ENCODE measurements at regions not wholly inside any gene's neighbourhood (a gene's known extent, or its start where the extent isn't known, plus 50 kb on each side); places are given as distances from the start of the nearest gene placed in this dataset.

DNA sequence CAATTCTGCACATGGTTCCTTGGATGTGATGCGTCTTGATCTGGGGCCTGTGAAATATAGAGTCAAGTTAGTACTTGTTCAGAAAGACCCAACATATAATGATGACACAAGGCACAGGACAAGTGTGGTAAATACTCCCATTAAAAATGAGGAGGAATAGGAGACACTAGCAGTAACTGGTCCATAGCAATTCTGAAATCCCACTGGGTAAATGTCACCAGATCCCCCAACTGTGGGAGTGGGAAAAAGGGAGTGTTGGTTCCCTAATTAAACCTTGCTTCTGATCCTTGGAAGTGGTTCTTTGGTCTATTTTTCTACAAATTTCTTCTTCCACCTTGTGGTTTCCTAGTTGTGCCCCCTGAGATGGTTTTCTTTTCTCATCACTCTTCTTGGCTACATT is 62.5 kb upstream of the NRP1 start:
- no peak for DNase-seq

DNA sequence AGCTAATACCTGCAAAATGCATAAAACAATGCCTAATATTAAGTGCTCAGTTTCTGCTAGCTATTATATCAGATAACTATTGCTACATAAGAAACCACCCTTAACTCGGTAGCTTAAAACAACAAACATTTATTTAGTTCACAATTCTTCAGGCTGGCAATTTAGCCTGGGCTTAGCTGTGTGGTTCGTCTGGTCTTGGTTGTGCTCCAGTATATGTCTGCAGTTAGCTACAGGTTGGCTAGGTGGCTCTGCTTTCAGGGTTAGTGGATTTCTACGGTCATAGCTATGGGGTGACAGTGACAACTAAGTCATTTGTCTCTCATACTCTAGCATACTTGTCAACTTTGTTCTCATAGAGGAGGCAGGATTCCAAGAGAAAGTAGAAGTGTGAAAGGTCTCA is 61.8 kb upstream of the NRP1 start:
- DNase-seq, result no peak

DNA sequence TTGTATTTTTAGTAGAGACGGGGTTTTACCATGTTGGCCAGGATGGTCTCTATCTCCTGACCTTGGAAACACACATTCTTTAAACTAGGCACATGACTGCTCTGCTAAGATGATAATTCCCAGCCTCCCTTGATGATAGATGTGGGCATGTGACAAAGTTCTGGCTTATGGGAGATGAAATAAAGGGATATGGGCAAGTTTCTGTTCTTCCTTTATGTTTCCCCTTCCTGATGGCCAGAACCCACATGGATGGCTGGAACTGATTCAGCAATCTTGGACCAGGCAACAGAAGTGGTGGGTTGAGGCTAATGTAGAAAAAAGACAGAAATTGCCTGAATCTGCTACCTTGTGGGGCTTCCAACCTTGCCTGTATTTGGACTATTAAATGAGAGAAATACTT is 60.7 kb upstream of the NRP1 start:
- no peak for DNase-seq

DNA sequence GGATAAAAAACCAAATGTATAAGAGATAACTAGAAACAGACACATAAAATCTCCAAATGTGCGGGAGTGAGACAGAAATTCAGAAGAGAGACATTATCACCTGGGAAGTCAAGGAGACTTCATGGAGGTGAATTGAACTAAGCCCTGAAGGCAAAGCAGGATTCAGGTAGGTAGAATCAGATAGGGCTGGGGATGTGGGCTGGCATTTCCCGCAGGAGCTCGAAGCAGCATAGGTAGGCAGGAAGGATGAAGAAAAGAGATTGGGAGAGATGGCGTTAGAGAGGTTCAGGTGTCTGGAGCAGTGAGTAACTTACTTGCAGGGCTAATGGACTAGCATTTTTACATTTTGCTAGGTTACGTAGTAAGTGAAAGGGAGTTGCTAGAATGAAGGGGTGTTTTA is 58.2 kb upstream of the NRP1 start:
- DNase-seq, result no peak

DNA sequence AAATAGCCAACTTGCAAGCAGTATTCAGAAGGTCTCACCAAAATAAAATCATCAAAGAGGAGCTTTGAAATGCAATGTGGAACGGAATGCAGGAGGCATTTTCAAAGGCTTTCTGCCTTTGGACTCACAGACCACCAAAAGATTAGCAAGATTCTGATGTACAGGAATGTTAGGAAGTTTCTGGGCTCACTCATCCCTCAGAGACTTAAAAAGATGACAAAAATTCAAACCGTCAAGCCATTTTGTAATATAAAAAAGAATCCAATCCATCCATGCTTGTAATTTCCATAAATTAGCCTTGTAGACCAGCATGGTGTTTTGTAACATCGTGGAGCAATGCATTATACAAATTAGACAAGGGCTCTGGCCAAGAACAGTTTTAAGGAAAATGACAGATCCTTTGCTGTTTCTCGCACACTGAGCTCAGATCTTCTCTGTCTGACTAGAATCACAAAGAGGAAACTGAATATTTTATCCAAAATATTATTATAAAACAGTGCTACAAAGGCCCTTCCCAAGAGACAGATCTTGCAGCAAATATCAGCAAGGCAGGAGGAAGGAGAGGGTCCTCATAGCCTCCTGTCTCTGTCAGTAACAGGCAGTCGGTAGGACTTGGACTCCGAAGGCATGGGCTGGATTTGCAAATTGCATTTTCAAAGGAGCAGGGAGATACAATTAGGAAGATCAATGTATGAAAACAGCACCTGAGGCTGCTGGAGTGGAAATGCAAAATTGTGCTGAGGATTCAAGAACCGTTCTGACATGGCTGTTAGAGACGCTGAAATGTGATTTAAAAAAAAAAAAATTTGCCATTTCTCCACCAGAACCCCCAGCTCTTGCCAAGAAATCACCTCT is 57.4 kb upstream of the NRP1 start:
- peak; percentile 4 to 36 for DNase-seq

DNA sequence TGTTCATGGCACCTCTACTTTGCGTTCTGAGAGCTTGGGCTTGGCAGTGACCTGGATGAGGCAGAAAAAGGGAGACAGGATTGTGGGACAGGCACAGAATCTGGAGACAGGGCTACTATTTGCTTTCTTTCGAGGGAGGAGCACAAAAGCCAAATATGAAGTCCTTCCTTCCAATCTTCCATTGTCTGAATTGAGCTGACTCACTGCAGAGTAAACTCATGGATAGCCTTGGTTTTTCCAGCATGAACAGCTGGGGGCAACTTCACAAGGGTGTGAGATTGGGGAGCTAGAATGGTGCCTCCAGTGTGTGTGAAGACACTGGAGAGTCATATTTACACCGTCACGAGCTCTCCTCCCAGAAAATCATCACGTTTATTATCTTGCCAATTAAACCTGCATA is 55.6 kb upstream of the NRP1 start:
- no peak for DNase-seq

DNA sequence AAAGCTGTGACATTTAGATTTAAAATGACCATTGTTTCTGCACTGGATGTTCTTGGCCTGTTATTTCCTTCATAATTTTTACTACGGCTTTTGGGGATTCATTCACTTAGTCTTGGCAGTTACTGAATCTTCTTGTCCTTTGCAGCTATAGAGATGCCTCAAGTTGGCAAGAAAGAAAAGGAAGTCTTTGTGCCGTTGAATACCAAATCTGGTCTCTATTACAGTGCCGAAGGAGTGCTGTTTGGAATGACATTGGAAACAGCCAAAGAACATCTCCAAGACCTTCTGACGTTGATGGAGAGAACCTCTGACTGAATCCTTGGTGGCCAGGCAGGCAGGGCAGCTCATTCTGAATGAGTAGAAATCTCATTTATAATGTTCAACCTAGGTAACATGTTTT is 54.3 kb upstream of the NRP1 start:
- no peak for DNase-seq

DNA sequence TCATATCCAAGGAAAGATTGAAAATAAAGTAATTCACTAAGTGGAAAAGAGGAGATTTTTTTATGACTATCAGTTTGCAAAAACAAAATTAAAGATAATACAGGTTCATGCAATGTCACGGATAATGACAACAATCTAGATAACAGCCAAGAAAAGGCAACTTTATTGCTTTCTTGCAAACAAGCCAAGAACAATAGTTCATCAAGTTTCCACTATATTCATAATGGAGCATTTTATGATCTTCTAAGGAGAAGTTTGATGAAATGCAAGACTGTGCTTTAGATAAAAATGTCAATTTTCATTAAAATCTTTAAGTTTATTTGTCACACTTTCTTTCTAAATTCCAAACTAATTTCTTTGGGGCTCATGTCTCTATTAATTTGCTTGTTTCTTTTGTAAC is 53.9 kb upstream of the NRP1 start:
- no peak for DNase-seq

DNA sequence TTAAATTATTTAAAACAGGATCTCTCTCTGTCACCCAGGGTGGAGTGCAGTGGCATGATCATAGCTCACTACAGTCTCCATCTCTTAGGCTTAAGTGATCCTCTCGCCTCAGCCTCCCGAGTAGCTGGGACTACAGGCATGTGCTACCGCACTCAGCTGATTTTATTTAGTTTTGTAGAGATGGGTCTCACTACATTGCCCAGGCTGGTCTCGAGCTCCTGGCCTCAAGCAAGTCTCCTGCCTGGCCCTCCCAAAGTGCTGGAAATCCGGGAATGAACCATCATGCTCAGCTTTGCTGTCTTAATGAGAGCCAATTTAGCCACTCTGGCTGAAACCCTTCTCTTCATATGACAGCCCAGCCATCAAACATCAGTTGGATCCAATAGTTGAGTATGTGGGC is 53.3 kb upstream of the NRP1 start:
- no peak for DNase-seq

DNA sequence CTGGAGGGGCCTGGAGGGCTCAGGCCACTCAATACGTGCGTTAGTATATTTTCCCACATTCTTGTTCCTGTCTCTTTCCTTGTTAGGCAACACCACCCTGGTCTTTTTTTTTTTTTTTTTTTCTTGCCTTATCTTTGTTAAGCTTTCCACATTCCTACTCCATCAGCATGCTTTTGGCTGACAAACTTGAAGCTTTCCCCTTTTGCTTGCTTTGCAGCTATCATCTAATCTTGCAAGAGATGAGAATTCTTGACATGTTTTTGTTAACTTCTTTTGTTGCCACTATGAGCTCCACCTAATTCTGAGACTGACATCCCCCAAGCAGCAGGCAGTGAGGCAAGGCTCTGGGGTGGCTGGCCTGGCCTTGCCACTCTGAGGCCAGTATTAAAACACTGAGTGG is 52.5 kb upstream of the NRP1 start:
- no peak for DNase-seq

DNA sequence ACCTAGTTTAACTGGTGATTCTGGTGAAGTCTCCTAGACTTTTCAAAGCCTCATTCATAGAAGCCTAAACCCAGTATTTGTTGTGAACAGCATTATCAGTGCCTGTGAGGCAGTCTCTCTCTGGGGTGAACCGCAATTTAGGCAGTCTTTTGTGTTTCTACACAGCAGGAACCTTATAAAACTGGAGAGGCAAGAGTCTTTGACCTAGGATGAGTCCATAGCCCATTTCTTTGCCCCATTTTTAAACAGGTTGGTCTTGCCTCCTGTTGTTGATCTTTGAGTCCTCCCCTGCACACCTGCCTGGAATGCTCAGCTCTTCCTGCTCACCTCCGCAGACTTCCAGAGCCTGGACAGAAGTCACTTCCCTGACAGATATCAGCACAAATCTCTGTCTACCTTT is 51.2 kb upstream of the NRP1 start:
- DNase-seq, result no peak

DNA sequence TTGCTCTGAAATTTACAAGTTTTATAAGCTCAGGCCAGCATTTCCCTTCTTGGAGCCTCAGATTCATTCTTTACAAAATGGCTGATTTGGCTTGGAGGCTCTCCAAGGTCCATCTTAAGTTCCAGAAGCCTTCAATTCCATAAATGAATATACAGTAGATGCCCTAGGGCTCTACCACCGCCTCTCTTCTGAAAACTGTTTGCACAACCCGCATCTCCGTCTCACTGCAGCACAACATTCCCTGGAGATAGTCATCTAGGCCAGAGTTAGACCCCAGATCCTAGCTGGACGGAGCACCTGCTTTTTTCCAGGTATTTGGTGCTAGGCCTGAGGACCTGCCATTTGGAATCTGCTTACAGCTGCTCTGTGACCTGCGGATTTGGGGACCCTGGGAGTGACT is 50.5 kb upstream of the NRP1 start:
- no peak for DNase-seq
